A549 (cell line): ENCODE measurements at regions not wholly inside any gene's neighbourhood (a gene's known extent, or its start where the extent isn't known, plus 50 kb on each side); places are given as distances from the start of the nearest gene placed in this dataset.

Source experiments
- ATAC-seq, 2 experiments: fragments of 200-7000 bp in 1 of 2; fragments of >200 bp in 1 of 2; cut with Nextera tagmentation in 1 of 2; cut with Tn5 transposase in 1 of 2; 3 replicates each; pipeline versions ENCODE4 v1.8.0 to v1.9.1; 2018 to 2020; ENCODE audit warnings: mild to moderate bottlenecking in 1 of 2, moderate library complexity in 1 of 2
- CTCF ChIA-PET: fragments of 300-600 bp; sonication (Branson Sonifier 250); formaldehyde crosslinking; extraction: SDS; loops from one replicate; lab custom pipeline; 2021; ENCODE audit warnings: antibody characterized with exemption, inconsistent platforms; lab: Yijun Ruan, JAX
- POLR2A ChIA-PET: fragments of 350-600 bp; formaldehyde crosslinking; extraction: SDS; loops from one replicate; lab custom pipeline; 2021; ENCODE audit warnings: antibody characterized with exemption, inconsistent platforms; lab: Yijun Ruan, JAX
- DNase-seq, 2 experiments: peaks; one replicate each; pipeline versions ENCODE4 v3.0.0 to v3.0.0-alpha.2; 2011 to 2016; ENCODE audit warnings: low read depth in 1 of 2, low spot score in 1 of 2
- FAIRE-seq: peaks from 2 replicates; lab custom pipeline; 2011; peaks lifted over from hg19 to GRCh38; lab: Jason Lieb, UNC
- H3K27ac ChIP-seq, 2 experiments: fragments of >200 bp; sonication (Bioruptor Twin); formaldehyde crosslinking; 3 replicates each; pipeline ENCODE4 v1.5.1; 2016 to 2017
- H3K4me1 ChIP-seq: fragments of >200 bp; sonication (Bioruptor Twin); formaldehyde crosslinking; 3 replicates; pipeline ENCODE4 v1.6.1; 2016
- H3K4me2 ChIP-seq: fragments of >200 bp; sonication (Bioruptor Twin); formaldehyde crosslinking; 3 replicates; pipeline ENCODE4 v1.6.1; 2016
- H3K4me3 ChIP-seq: fragments of >200 bp; sonication (Bioruptor Twin); formaldehyde crosslinking; 3 replicates; pipeline ENCODE4 v1.5.1; 2016
- H3K9me3 ChIP-seq: fragments of >200 bp; sonication (Bioruptor Twin); formaldehyde crosslinking; 3 replicates; pipeline ENCODE4 v1.6.1; 2016
- ATOH8 ChIP-seq: fragments of 250-450 bp; sonication (Bioruptor Pico); IDR thresholded peaks from 2 replicates; pipeline ENCODE4 v1.5.0; 2020; ENCODE audit warnings: low read depth, mild to moderate bottlenecking, moderate library complexity
- BCL3 ChIP-seq: fragments of >200 bp; sonication (Bioruptor Twin); formaldehyde crosslinking; IDR thresholded peaks from 3 replicates; pipeline ENCODE4 v1.6.1; 2016
- BHLHE40 ChIP-seq: IDR thresholded peaks from 2 replicates; pipeline ENCODE4 v1.6.1; 2012; ENCODE audit warnings: low read depth, low read length, inconsistent platforms
- CBX8 ChIP-seq: fragments of 200-600 bp; sonication (generic); IDR thresholded peaks from 2 replicates; pipeline ENCODE4 v1.6.1; 2016
- CEBPB ChIP-seq, 2 experiments: fragments of >200 bp in 1 of 2; sonication (Bioruptor Twin) in 1 of 2; formaldehyde crosslinking in 1 of 2; IDR thresholded peaks; 2 replicates each; pipeline ENCODE4 v1.6.1; 2012 to 2016
- CHD2 ChIP-seq: fragments of 150-350 bp; IDR thresholded peaks from 2 replicates; pipeline ENCODE4 v1.6.1; 2014; ENCODE audit warnings: low read length; ENCODE audit not compliant: partially characterized antibody
- EHMT2 ChIP-seq: fragments of 200-600 bp; sonication (generic); IDR thresholded peaks from 2 replicates; pipeline ENCODE4 v1.6.1; 2016; ENCODE audit warnings: antibody characterized with exemption, low read depth, mild to moderate bottlenecking, moderate library complexity
- ELK1 ChIP-seq: fragments of 150-350 bp; IDR thresholded peaks from 2 replicates; pipeline ENCODE4 v1.6.1; 2014; ENCODE audit warnings: low read depth, mild to moderate bottlenecking, low read length
- ESRRA ChIP-seq: fragments of 150-350 bp; IDR thresholded peaks from 2 replicates; pipeline ENCODE4 v1.6.1; 2014; ENCODE audit warnings: mild to moderate bottlenecking, low read length, borderline replicate concordance
- FOXS1 ChIP-seq: fragments of 250-450 bp; sonication (Bioruptor Pico); IDR thresholded peaks from 2 replicates; pipeline ENCODE4 v1.5.0; 2020; ENCODE audit warnings: mild to moderate bottlenecking, moderate library complexity
- GATA3 ChIP-seq: IDR thresholded peaks from 2 replicates; pipeline ENCODE4 v1.6.1; 2012; ENCODE audit warnings: borderline replicate concordance
- HDAC2 ChIP-seq: fragments of 200-600 bp; sonication (generic); IDR thresholded peaks from 2 replicates; pipeline ENCODE4 v1.6.1; 2016
- HOXA7 ChIP-seq: fragments of 250-450 bp; sonication (Bioruptor Pico); IDR thresholded peaks from 2 replicates; pipeline ENCODE4 v1.5.0; 2020; ENCODE audit warnings: mild to moderate bottlenecking, moderate library complexity
- KDM1A ChIP-seq: fragments of 200-600 bp; sonication (generic); IDR thresholded peaks from 2 replicates; pipeline ENCODE4 v1.6.1; 2016; ENCODE audit warnings: low read depth, mild to moderate bottlenecking
- MAFK ChIP-seq: fragments of 450-650 bp; IDR thresholded peaks from 2 replicates; pipeline ENCODE4 v1.6.1; 2014; ENCODE audit not compliant: partially characterized antibody
- NPAS2 ChIP-seq: fragments of 250-450 bp; sonication (Bioruptor Pico); IDR thresholded peaks from 2 replicates; pipeline ENCODE4 v1.8.0; 2022; ENCODE audit warnings: mild to moderate bottlenecking, moderate library complexity, borderline replicate concordance
- PHF8 ChIP-seq: fragments of 200-600 bp; sonication (generic); IDR thresholded peaks from 2 replicates; pipeline ENCODE4 v1.6.1; 2016; ENCODE audit warnings: low read depth, mild to moderate bottlenecking, antibody characterized with exemption, moderate library complexity, borderline replicate concordance
- POLR2A ChIP-seq: IDR thresholded peaks from 2 replicates; pipeline ENCODE4 v1.6.1; 2012; ENCODE audit warnings: mild to moderate bottlenecking, low read length
- RAD21 ChIP-seq, 2 experiments: fragments of >200 bp in 1 of 2; sonication (Bioruptor Twin) in 1 of 2; formaldehyde crosslinking in 1 of 2; IDR thresholded peaks in 1 of 2; conservative IDR thresholded peaks in 1 of 2; 2 replicates in 1 of 2; 3 replicates in 1 of 2; pipeline ENCODE4 v1.6.1; 2012 to 2018; ENCODE audit warnings: inconsistent platforms in 1 of 2
- RARB ChIP-seq: fragments of 250-450 bp; sonication (Bioruptor Pico); IDR thresholded peaks from 2 replicates; pipeline ENCODE4 v1.8.0; 2021; ENCODE audit warnings: mild to moderate bottlenecking, moderate library complexity
- RCOR1 ChIP-seq: fragments of 150-350 bp; IDR thresholded peaks from 2 replicates; pipeline ENCODE4 v1.6.1; 2014; ENCODE audit warnings: antibody characterized with exemption, low read length, low read depth
- RFX5 ChIP-seq: fragments of 450-650 bp; IDR thresholded peaks from 2 replicates; pipeline ENCODE4 v1.7.1; 2014; ENCODE audit warnings: antibody characterized with exemption, mild to moderate bottlenecking, moderate library complexity
- SMC3 ChIP-seq: fragments of >200 bp; sonication (Bioruptor Twin); formaldehyde crosslinking; IDR thresholded peaks from 3 replicates; pipeline ENCODE4 v1.6.1; 2018; ENCODE audit warnings: inconsistent platforms
- SREBF2 ChIP-seq: fragments of 450-650 bp; IDR thresholded peaks from 2 replicates; pipeline ENCODE4 v1.6.1; 2014; ENCODE audit warnings: mild to moderate bottlenecking, moderate library complexity
- TFCP2L1 ChIP-seq: fragments of 250-450 bp; sonication (Bioruptor Pico); IDR thresholded peaks from 2 replicates; pipeline ENCODE4 v1.5.0; 2021; ENCODE audit warnings: mild to moderate bottlenecking
- WGBS: methylation state at CpG from one replicate; pipeline ENCODE4 v1.1.6; 2017; ENCODE audit errors: missing lambda C conversion rate; 5-methylcytosine and 5-hydroxymethylcytosine counted together
- TF ChIP-seq, protein P1 (sequence below): fragments of >200 bp; sonication (Bioruptor Twin); formaldehyde crosslinking; IDR thresholded peaks from 3 replicates; pipeline ENCODE4 v1.5.1; 2016
- TF ChIP-seq, protein P2 (sequence below): fragments of 200-600 bp; sonication (generic); IDR thresholded peaks from 2 replicates; pipeline ENCODE4 v1.6.1; 2016; ENCODE audit warnings: antibody characterized with exemption, mild to moderate bottlenecking, moderate library complexity
- TF ChIP-seq, protein P3 (sequence below): fragments of >200 bp; sonication (Bioruptor Twin); formaldehyde crosslinking; IDR thresholded peaks from 2 replicates; pipeline ENCODE4 v1.6.1; 2016

- TF ChIP-seq CHD2: peak; percentile 9
- no peak for TF ChIP-seq NPAS2 (CRISPR knock-in tag)
- no peak for TF ChIP-seq CEBPB (IDR thresholded peaks at IDR 0.05)
Measured at GRCh38 chr7:130903358-130903974, 169.5 kb upstream of the KLF14 start (continued).

DNA sequence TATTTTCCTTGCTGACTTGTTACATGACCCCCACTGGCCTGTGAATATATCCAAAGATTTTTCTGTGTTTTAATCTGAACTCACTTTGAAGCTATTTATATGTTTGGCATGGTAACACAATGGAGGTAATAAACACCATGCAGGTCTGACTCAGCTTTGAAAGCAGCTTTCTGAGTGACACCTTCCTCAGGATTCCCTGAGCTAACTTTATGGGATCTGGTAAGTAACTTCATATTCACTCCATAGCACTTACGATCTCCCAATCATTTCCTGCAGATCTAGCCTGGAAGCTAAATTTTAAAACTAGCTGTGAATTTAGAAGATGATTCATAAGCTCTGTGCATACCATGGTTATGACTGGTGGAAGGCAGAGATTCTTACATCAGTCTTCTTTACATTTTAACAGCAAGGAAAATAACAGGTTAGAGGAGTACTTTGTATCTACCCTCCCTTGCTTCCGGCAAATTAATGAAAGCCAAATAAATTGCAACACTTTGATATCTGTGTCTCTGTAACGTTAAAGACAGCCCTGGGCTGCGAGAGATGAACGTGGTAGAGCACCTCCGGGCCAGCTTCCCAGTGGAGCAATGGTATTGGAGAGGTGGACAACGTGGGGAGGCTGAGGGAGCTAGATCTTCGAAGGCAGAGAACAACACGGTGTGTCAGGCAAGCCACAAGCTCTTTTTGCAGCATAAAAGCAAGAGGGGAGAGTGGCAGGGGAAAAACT, 170.2 kb upstream of the KLF14 start:
- ATAC-seq (peak; percentile 63 to 65), DNase-seq (peak; percentile 80 to 94), FAIRE-seq (peak; percentile 86)
- H3K4me1 ChIP-seq: peaks cover 94% of the 10 kb centered on the region
- ChIA-PET CTCF (interaction anchor here (0.8 to 2.7 kb wide), 12 partner anchors 9 to 136 kb away, joined by 3 to 9 read pairs (median 6); no protein-coding TSS in a partner anchor), POLR2A (interaction anchor here (0.9 to 2.7 kb wide), 10 partner anchors 8 to 57 kb away, joined by 3 to 52 read pairs (median 5); no protein-coding TSS in a partner anchor)
- H3K9me3 ChIP-seq: no peaks in the 10 kb centered on the region
- H3K4me2 ChIP-seq: peak overlapping the region; percentile 96
- peak overlapping the region; percentile 92 to 93 for H3K27ac ChIP-seq
- WGBS: 2% methylated on average over 9 of the region's 9 CpGs
- peak overlapping the region; percentile 10; the same call in 1 of the 3 replicates for H3K4me3 ChIP-seq
- TF ChIP-seq HDAC2 (no peak), SMC3 (no peak; the same call in 2 of the 3 replicates), RAD21 (conservative IDR thresholded peaks at IDR 0.05 in 1 of 2, IDR thresholded peaks at IDR 0.05 in 1 of 2) (peak in 1 of 2 experiments; percentile 46; a peak in 1 of 5 replicates), CBX8 (no peak), ATOH8 (CRISPR knock-in tag) (no peak; the same call in 1 of the 2 replicates), GATA3 (peak; percentile 95), FOXS1 (CRISPR knock-in tag) (no peak), ELK1 (no peak), EHMT2 (no peak), KDM1A (no peak), SREBF2 (no peak), BHLHE40 (no peak), TFCP2L1 (CRISPR knock-in tag) (no peak), RFX5 (no peak), RCOR1 (no peak), POLR2A (no peak), NPAS2 (CRISPR knock-in tag) (no peak), MAFK (peak; percentile 80), HOXA7 (CRISPR knock-in tag) (no peak; the same call in 1 of the 2 replicates), PHF8 (no peak), RARB (CRISPR knock-in tag) (no peak), BCL3 (peak; percentile 81; the same call in 2 of the 3 replicates), ESRRA (no peak)
- TF ChIP-seq, protein P1, sequence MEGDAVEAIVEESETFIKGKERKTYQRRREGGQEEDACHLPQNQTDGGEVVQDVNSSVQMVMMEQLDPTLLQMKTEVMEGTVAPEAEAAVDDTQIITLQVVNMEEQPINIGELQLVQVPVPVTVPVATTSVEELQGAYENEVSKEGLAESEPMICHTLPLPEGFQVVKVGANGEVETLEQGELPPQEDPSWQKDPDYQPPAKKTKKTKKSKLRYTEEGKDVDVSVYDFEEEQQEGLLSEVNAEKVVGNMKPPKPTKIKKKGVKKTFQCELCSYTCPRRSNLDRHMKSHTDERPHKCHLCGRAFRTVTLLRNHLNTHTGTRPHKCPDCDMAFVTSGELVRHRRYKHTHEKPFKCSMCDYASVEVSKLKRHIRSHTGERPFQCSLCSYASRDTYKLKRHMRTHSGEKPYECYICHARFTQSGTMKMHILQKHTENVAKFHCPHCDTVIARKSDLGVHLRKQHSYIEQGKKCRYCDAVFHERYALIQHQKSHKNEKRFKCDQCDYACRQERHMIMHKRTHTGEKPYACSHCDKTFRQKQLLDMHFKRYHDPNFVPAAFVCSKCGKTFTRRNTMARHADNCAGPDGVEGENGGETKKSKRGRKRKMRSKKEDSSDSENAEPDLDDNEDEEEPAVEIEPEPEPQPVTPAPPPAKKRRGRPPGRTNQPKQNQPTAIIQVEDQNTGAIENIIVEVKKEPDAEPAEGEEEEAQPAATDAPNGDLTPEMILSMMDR: no peak
- TF ChIP-seq, protein P2, sequence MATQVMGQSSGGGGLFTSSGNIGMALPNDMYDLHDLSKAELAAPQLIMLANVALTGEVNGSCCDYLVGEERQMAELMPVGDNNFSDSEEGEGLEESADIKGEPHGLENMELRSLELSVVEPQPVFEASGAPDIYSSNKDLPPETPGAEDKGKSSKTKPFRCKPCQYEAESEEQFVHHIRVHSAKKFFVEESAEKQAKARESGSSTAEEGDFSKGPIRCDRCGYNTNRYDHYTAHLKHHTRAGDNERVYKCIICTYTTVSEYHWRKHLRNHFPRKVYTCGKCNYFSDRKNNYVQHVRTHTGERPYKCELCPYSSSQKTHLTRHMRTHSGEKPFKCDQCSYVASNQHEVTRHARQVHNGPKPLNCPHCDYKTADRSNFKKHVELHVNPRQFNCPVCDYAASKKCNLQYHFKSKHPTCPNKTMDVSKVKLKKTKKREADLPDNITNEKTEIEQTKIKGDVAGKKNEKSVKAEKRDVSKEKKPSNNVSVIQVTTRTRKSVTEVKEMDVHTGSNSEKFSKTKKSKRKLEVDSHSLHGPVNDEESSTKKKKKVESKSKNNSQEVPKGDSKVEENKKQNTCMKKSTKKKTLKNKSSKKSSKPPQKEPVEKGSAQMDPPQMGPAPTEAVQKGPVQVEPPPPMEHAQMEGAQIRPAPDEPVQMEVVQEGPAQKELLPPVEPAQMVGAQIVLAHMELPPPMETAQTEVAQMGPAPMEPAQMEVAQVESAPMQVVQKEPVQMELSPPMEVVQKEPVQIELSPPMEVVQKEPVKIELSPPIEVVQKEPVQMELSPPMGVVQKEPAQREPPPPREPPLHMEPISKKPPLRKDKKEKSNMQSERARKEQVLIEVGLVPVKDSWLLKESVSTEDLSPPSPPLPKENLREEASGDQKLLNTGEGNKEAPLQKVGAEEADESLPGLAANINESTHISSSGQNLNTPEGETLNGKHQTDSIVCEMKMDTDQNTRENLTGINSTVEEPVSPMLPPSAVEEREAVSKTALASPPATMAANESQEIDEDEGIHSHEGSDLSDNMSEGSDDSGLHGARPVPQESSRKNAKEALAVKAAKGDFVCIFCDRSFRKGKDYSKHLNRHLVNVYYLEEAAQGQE: no peak
- TF ChIP-seq, protein P3, sequence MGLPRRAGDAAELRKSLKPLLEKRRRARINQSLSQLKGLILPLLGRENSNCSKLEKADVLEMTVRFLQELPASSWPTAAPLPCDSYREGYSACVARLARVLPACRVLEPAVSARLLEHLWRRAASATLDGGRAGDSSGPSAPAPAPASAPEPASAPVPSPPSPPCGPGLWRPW: peak; percentile 75
